ENCODE measurements at regions not wholly inside any gene's neighbourhood (a gene's known extent, or its start where the extent isn't known, plus 50 kb on each side); places are given as distances from the start of the nearest gene placed in this dataset.

DNA sequence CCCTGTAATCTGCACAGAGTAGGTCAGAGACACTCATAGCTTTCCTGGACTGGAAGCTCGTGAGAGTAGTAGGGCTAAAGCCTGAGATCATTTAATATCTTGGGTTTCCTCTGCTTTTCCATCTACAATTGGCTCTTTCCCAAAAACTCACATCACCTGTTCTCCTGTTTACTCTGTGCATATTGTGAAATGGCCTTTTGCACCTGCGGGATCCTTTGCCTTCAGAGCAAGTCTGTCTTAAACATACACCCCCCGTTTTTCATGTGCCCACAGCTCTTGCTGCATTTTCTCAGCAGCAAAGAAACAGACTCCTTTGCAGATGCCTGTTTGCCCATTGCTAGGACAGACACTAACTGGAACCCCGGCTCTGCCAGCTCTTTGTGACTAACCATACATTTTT is 608.3 kb upstream of the PCDH10 start:
- Mint-ChIP-seq H3K4me3 (no peak overlapping the region), H3K27me3 (no peaks in the 10 kb centered on the region), H3K4me1 (ENCODE audit: low read depth) (no peaks in the 10 kb centered on the region), H3K36me3 (no peaks in the 10 kb centered on the region), H3K27ac (no peak overlapping the region), H3K9me3 (ENCODE audit: low read depth) (no peaks in the 10 kb centered on the region)

- H3K4me3 Mint-ChIP-seq: no peak overlapping the region
- H3K9me3 Mint-ChIP-seq (ENCODE audit: low read depth): peaks cover 4% of the 10 kb centered on the region
- H3K4me1 Mint-ChIP-seq (ENCODE audit: low read depth): no peaks in the 10 kb centered on the region
- H3K36me3 Mint-ChIP-seq: no peaks in the 10 kb centered on the region
- no peaks in the 10 kb centered on the region for H3K27me3 Mint-ChIP-seq
- H3K27ac Mint-ChIP-seq: no peak overlapping the region
Observed at GRCh38 chr4:132542228-132542627, 606.9 kb upstream of the PCDH10 start.

DNA sequence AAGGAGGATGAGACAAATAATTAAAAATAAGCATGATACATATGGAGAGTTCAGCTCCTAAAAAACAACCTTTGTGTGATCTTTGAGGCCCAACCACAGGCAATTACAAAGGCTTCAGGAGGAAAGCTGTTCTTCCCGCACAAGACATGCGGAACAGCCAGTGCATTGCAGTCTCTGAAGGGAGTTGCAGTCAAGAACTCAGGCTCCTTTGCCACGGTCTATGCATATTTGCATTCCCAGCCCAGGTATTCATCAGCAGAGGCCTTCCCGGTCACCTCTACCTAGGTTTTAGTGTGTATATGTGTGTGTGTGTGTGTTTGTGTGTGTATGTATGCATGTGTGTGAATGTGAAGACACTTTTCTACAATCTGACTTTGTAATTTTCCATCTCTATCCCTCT is 600.6 kb upstream of the PCDH10 start:
- H3K27me3 Mint-ChIP-seq: no peaks in the 10 kb centered on the region
- H3K36me3 Mint-ChIP-seq: no peaks in the 10 kb centered on the region

DNA sequence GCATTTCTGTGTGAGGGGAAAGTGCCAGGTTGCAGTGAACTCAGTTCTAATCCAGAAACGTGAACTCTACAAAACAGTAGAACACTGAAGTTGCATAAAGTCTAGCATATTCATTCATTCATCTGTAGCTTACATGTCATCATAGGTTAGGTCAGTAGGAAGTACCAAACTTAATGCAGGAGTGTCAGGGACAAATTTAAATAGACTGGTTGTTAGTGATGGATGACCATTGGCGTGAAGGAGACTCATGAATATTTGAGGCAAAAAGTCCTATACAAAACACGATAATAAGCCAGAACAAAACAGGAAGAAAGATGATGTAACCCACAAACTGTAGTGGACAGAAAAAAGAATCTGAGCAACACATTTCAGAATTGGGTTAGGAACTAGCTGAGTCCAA is 592.8 kb upstream of the PCDH10 start:
- H3K36me3 Mint-ChIP-seq: no peaks in the 10 kb centered on the region
- no peaks in the 10 kb centered on the region for H3K4me1 Mint-ChIP-seq (ENCODE audit: low read depth)
- H3K27ac Mint-ChIP-seq: no peak overlapping the region
- no peaks in the 10 kb centered on the region for H3K27me3 Mint-ChIP-seq
- no peak overlapping the region for H3K4me3 Mint-ChIP-seq
- peaks cover 8% of the 10 kb centered on the region for H3K9me3 Mint-ChIP-seq (ENCODE audit: low read depth)

More for the DNA sequence above, 600.6 kb upstream of the PCDH10 start:
- H3K4me1 Mint-ChIP-seq (ENCODE audit: low read depth): no peaks in the 10 kb centered on the region
- peaks cover 9% of the 10 kb centered on the region for H3K9me3 Mint-ChIP-seq (ENCODE audit: low read depth)
- H3K27ac Mint-ChIP-seq: no peak overlapping the region
- no peak overlapping the region for H3K4me3 Mint-ChIP-seq

DNA sequence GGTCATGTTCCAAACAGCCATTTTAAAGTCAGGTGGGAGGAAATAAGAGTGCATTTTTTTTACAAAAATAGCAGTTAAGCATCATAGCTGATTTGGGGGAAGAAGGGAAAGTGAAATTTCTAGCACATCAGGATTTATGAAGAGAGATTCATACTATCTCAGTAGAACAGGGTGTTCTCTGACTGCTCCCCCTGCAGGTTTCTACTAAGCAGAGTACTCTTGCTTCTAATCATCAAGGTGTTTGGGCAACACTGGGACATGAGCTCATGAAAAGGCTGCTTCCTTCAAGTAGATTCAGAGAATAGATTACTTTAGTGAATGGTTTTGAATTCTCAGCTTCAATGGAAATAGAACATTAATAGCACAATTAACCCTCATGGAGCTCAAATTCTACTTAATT is 591.4 kb upstream of the PCDH10 start:
- H3K27ac Mint-ChIP-seq: no peak overlapping the region
- H3K27me3 Mint-ChIP-seq: no peaks in the 10 kb centered on the region
- no peak overlapping the region for H3K4me3 Mint-ChIP-seq
- H3K36me3 Mint-ChIP-seq: no peaks in the 10 kb centered on the region
- H3K9me3 Mint-ChIP-seq (ENCODE audit: low read depth): peaks cover 5% of the 10 kb centered on the region
- no peaks in the 10 kb centered on the region for H3K4me1 Mint-ChIP-seq (ENCODE audit: low read depth)

DNA sequence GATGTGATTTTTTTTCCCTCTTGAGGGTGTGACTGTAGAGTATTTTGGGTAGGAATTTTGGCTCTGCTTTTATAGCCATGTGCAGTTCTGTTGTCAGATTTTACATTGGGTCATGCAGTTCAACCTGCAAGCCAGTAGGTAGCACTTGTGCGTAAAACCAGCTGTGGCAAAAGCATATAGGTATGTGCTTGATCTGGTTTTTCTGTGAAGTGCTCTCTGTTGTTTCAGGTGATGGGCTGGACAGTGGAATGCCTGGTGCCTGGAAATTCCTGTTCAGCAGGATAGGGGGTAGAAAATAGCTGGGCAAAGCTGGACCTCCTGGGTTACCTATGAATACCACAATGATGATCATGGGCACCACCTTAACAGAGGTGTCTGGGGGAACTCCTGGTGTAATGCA is 584.2 kb upstream of the PCDH10 start:
- no peak overlapping the region for H3K27ac Mint-ChIP-seq
- peaks cover 6% of the 10 kb centered on the region for H3K9me3 Mint-ChIP-seq (ENCODE audit: low read depth)
- no peaks in the 10 kb centered on the region for H3K36me3 Mint-ChIP-seq
- no peaks in the 10 kb centered on the region for H3K27me3 Mint-ChIP-seq
- no peak overlapping the region for H3K4me3 Mint-ChIP-seq
- no peaks in the 10 kb centered on the region for H3K4me1 Mint-ChIP-seq (ENCODE audit: low read depth)

GRCh38 chr4:132565542-132565941 is 583.6 kb upstream of the PCDH10 start:
- peaks cover 6% of the 10 kb centered on the region for H3K9me3 Mint-ChIP-seq (ENCODE audit: low read depth)
- no peaks in the 10 kb centered on the region for H3K27me3 Mint-ChIP-seq
- H3K4me3 Mint-ChIP-seq: no peak overlapping the region
- no peaks in the 10 kb centered on the region for H3K4me1 Mint-ChIP-seq (ENCODE audit: low read depth)
- no peaks in the 10 kb centered on the region for H3K36me3 Mint-ChIP-seq
- H3K27ac Mint-ChIP-seq: no peak overlapping the region

- Mint-ChIP-seq H3K4me1 (ENCODE audit: low read depth) (no peaks in the 10 kb centered on the region), H3K4me3 (no peak overlapping the region), H3K27me3 (no peaks in the 10 kb centered on the region), H3K9me3 (ENCODE audit: low read depth) (peaks cover 12% of the 10 kb centered on the region), H3K27ac (no peak overlapping the region), H3K36me3 (no peaks in the 10 kb centered on the region)
Observed at GRCh38 chr4:132572210-132572609, 576.9 kb upstream of the PCDH10 start.

GRCh38 chr4:132587626-132588025 is 561.5 kb upstream of the PCDH10 start:
- H3K36me3 Mint-ChIP-seq: no peaks in the 10 kb centered on the region
- no peak overlapping the region for H3K27ac Mint-ChIP-seq
- H3K4me1 Mint-ChIP-seq (ENCODE audit: low read depth): no peaks in the 10 kb centered on the region
- H3K9me3 Mint-ChIP-seq (ENCODE audit: low read depth): no peaks in the 10 kb centered on the region
- H3K4me3 Mint-ChIP-seq: no peak overlapping the region
- no peaks in the 10 kb centered on the region for H3K27me3 Mint-ChIP-seq

- no peaks in the 10 kb centered on the region for H3K27me3 Mint-ChIP-seq
- no peak overlapping the region for H3K4me3 Mint-ChIP-seq
- H3K4me1 Mint-ChIP-seq (ENCODE audit: low read depth): no peaks in the 10 kb centered on the region
- no peak overlapping the region for H3K27ac Mint-ChIP-seq
- peaks cover 4% of the 10 kb centered on the region for H3K9me3 Mint-ChIP-seq (ENCODE audit: low read depth)
- H3K36me3 Mint-ChIP-seq: no peaks in the 10 kb centered on the region
Observed at GRCh38 chr4:132592340-132592739, 556.8 kb upstream of the PCDH10 start.

DNA sequence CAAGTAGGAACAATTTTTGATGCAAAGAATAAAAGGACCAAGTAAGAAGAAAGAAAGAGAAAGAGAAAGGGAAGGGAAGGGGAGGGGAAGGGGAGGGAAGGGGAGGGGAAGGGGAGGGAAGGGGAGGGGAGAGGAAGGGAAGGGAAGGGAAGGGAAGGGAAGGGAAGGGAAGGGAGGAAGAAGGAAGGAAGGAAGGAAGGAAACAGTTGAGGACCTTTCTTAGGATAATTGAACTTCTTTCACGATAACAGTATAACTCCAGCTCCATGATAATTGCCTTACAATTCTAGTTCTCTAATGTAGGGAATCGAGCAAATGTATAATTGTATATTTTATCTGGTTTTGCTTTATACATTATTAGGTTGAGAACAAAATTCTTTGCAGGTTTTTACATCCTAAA is 556.2 kb upstream of the PCDH10 start:
- no peak overlapping the region for H3K27ac Mint-ChIP-seq
- H3K4me3 Mint-ChIP-seq: no peak overlapping the region
- H3K36me3 Mint-ChIP-seq: no peaks in the 10 kb centered on the region
- no peaks in the 10 kb centered on the region for H3K27me3 Mint-ChIP-seq
- H3K9me3 Mint-ChIP-seq (ENCODE audit: low read depth): peaks cover 4% of the 10 kb centered on the region
- H3K4me1 Mint-ChIP-seq (ENCODE audit: low read depth): no peaks in the 10 kb centered on the region

GRCh38 chr4:132593717-132594400 is 555.2 kb upstream of the PCDH10 start:
- Mint-ChIP-seq H3K4me1 (ENCODE audit: low read depth) (no peaks in the 10 kb centered on the region), H3K36me3 (no peaks in the 10 kb centered on the region), H3K9me3 (ENCODE audit: low read depth) (peaks cover 8% of the 10 kb centered on the region), H3K4me3 (no peak overlapping the region), H3K27ac (no peak overlapping the region), H3K27me3 (no peaks in the 10 kb centered on the region)

DNA sequence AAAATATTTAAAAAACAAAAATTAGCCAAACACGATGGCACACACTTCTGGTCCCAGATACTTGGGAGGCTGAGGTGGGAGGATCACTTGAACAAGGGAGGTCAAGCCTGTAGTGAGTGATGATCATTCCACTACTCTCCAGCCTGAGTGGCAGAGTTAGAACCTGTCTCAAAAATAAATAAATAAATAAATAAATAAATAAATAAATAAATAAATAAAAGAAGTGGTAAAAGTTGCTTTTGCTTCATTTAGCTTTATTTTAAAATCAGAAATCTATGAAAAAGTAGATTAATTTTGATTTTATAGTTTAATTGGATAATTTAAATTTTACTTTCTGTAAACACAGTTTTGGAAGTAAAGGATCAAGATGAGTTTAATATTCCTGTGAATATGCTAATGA is 552.9 kb upstream of the PCDH10 start:
- Mint-ChIP-seq H3K27ac (no peak overlapping the region), H3K36me3 (no peaks in the 10 kb centered on the region), H3K27me3 (no peaks in the 10 kb centered on the region), H3K4me1 (ENCODE audit: low read depth) (no peaks in the 10 kb centered on the region), H3K4me3 (no peak overlapping the region), H3K9me3 (ENCODE audit: low read depth) (peaks cover 10% of the 10 kb centered on the region)

DNA sequence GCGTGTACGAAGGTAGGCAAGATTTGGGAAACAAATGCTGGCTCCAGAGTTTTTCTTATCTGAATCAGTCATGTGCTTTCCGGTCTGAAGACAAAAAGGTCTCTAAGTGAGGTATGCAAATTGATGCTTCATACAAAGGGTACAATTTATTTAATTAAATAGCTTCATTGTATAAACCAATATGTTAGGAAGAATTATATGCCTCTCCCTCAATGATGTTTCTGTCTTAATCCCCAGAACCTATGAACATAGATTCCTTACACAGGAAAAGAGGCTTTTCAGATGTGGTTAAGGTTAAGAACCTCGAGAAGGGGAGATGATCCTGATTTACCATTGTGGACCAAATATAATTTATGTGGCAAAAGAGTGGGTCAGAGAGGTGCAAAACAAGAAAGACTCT is 543.5 kb upstream of the PCDH10 start:
- no peaks in the 10 kb centered on the region for H3K36me3 Mint-ChIP-seq
- no peak overlapping the region for H3K4me3 Mint-ChIP-seq
- no peaks in the 10 kb centered on the region for H3K27me3 Mint-ChIP-seq
- H3K27ac Mint-ChIP-seq: no peak overlapping the region
- peaks cover 10% of the 10 kb centered on the region for H3K9me3 Mint-ChIP-seq (ENCODE audit: low read depth)
- no peaks in the 10 kb centered on the region for H3K4me1 Mint-ChIP-seq (ENCODE audit: low read depth)

GRCh38 chr4:132614682-132615081 is 534.4 kb upstream of the PCDH10 start:
- Mint-ChIP-seq H3K36me3 (no peaks in the 10 kb centered on the region), H3K4me3 (no peak overlapping the region), H3K9me3 (ENCODE audit: low read depth) (peaks cover 5% of the 10 kb centered on the region), H3K4me1 (ENCODE audit: low read depth) (no peaks in the 10 kb centered on the region), H3K27ac (no peak overlapping the region), H3K27me3 (no peaks in the 10 kb centered on the region)

- H3K27me3 Mint-ChIP-seq: no peaks in the 10 kb centered on the region
- H3K27ac Mint-ChIP-seq: no peak overlapping the region
- H3K4me1 Mint-ChIP-seq (ENCODE audit: low read depth): no peaks in the 10 kb centered on the region
- peaks cover 5% of the 10 kb centered on the region for H3K9me3 Mint-ChIP-seq (ENCODE audit: low read depth)
- no peak overlapping the region for H3K4me3 Mint-ChIP-seq
- H3K36me3 Mint-ChIP-seq: no peaks in the 10 kb centered on the region
Observed at GRCh38 chr4:132619968-132620367, 529.1 kb upstream of the PCDH10 start.

All from activated naive CD8-positive, alpha-beta T cell (primary cell).